Psoas muscle (tissue), 7 donors: ENCODE measurements at regions not wholly inside any gene's neighbourhood (a gene's known extent, or its start where the extent isn't known, plus 50 kb on each side); places are given as distances from the start of the nearest gene placed in this dataset.

ENCODE experiments used
- ATAC-seq, 4 donors: fragments of 200-7000 bp; cut with Tn5 transposase; one replicate each; pipeline ENCODE4 v1.9.1; 2020; ENCODE audit warnings: moderate library complexity in 3 of 4, mild to moderate bottlenecking in 2 of 4
- DNase-seq, 2 donors: peaks; one replicate each; pipeline ENCODE4 v3.0.0-alpha.2; 2020
- H3K27ac ChIP-seq: fragments of 200-600 bp; one replicate; pipeline ENCODE4 v1.8.0; 2022
- H3K27me3 ChIP-seq, 3 donors: fragments of 200-600 bp in 1 of 3; one replicate each; pipeline versions ENCODE4 v1.6.1 to v1.8.0; 2013 to 2022; ENCODE audit warnings: low read length in 2 of 3, mild to moderate bottlenecking in 2 of 3, moderate library complexity in 1 of 3; ENCODE audit not compliant: insufficient read depth in 3 of 3
- H3K36me3 ChIP-seq, 2 donors: fragments of 200-600 bp in 1 of 2; one replicate each; pipeline versions ENCODE4 v1.6.1 to v1.8.0; 2013 to 2022; ENCODE audit warnings: low read depth in 1 of 2, mild to moderate bottlenecking in 1 of 2, moderate library complexity in 1 of 2; ENCODE audit not compliant: insufficient read depth in 1 of 2
- H3K4me1 ChIP-seq: fragments of 200-600 bp; one replicate; pipeline ENCODE4 v1.8.0; 2022
- H3K4me3 ChIP-seq: fragments of 200-600 bp; one replicate; pipeline ENCODE4 v1.8.0; 2022; ENCODE audit warnings: mild to moderate bottlenecking
- H3K9me3 ChIP-seq: fragments of 200-600 bp; one replicate; pipeline ENCODE4 v1.8.0; 2022
- CTCF ChIP-seq: fragments of 200-600 bp; IDR thresholded peaks from one replicate; pipeline ENCODE4 v1.8.0; 2022; ENCODE audit warnings: antibody characterized with exemption
- whole genome bisulfite sequencing, 3 donors: extraction: QIAGEN DNeasy Blood & Tissue Kit; methylation state at CpG; one replicate each; pipeline versions ENCODE4 v1.1.6 to v1.1.7; 2013; 5-methylcytosine and 5-hydroxymethylcytosine counted together
- intact Hi-C, 2 donors: fragments of 100-400 bp; cut with DNase I; formaldehyde crosslinking; loops; one replicate each; pipeline versions ENCODE4 v1.11.0 to v1.14.2; 2022
- donor health status: healthy with polysubstance abuse.
- donor health status: DM: no; HTN: no; CAD: no; lungs with moderate emphysema.
- donor health status: Bipolar disorder and iron deficiency.
- donor health status: healthy.
- donor health status: DM: yes; HTN: yes; CAD: no.
- donor health status: DM: no; HTN: no; CAD: no.
- donor health status: DM: yes; HTN: yes; CAD: no.

DNA sequence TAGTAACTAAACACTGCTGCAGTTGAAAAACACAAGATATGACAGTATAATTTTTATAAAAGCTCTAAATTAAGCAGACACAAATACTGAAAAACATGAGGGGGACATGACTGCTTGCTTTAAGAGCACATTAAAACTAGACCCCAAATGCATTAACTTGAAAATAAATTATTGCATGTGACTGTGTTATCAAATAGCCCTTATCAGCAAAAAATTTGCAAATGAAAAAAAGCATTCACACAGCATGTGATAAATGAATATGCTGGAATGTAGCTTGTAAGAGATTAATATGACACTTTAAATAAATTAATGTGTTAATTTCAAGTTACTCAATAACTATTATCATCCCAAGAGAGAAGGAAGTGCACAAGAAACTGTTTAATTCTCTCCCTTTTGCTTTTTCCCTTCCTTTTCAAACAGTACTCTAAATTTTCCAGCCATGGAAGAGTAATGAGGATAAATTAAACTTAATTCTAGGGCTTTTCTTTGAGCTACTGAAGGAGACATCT is 1422.1 kb upstream of the FLRT2 start:
- Histone ChIP-seq H3K4me3 (no peak overlapping the region), H3K27ac (no peak overlapping the region), H3K27me3 (no peaks in the 10 kb centered on the region), H3K36me3 (no peaks in the 10 kb centered on the region), H3K9me3 (no peaks in the 10 kb centered on the region), H3K4me1 (no peaks in the 10 kb centered on the region)
- no peak for DNase-seq
- no peak for TF ChIP-seq CTCF
- intact Hi-C loops: no loop called here
- no peak for ATAC-seq

DNA sequence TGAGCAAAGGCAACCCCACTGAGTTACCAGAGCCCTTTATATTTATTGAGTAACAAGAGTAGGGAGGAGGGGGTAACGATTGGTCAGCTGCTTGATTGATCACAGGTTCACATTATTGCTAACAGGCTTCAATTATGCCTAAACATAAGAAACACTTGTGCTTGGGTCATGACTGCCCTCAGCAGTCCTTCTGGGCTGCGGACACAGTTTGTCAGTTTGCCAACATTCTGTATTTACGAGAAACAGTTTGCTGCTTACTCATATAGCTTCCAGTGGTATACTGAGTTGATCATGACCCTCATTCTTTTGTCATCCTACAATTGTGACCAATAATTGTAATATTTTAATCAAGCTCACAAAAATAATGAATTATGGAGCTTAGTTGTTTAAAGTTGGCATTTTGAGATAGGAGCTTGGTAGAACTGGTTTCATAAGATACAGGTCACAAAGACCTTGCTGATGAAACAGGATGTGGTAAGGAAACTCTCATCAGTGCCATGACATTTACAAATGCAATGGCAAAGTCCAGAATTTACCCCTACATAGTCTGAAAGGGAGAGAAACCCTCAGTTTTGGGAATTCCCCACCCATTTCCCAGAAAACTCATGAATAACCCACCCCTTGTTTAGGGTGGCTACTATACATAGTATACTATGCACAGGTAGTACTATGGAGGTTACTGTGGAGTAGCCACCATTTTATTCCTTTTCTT is 1421.0 kb upstream of the FLRT2 start:
- Histone ChIP-seq H3K36me3 (no peaks in the 10 kb centered on the region), H3K9me3 (no peaks in the 10 kb centered on the region), H3K27me3 (no peaks in the 10 kb centered on the region), H3K4me1 (no peaks in the 10 kb centered on the region), H3K4me3 (no peak overlapping the region), H3K27ac (no peak overlapping the region)
- no peak for TF ChIP-seq CTCF
- ATAC-seq: no peak
- intact Hi-C loops: no loop called here
- no peak for DNase-seq
- WGBS, 3 donors: 76 to 96% (median 90%) methylated on average over 3 of the region's 3 CpGs

GRCh38 chr14:84112589-84112988 is 1417.4 kb upstream of the FLRT2 start:
- Histone ChIP-seq H3K27me3 (no peaks in the 10 kb centered on the region), H3K36me3 (no peaks in the 10 kb centered on the region), H3K27ac (no peak overlapping the region), H3K9me3 (no peaks in the 10 kb centered on the region), H3K4me1 (no peaks in the 10 kb centered on the region), H3K4me3 (no peak overlapping the region)
- WGBS, 3 donors: 76 to 77% (median 77%) methylated on average over 4 of the region's 4 CpGs
- DNase-seq (no peak), ATAC-seq (no peak)
- intact Hi-C loops: no loop called here
- no peak for TF ChIP-seq CTCF

GRCh38 chr14:84125676-84126075 is 1404.3 kb upstream of the FLRT2 start:
- no peak for DNase-seq
- no peaks in the 10 kb centered on the region for H3K27me3 ChIP-seq
- no peaks in the 10 kb centered on the region for H3K4me1 ChIP-seq
- intact Hi-C loops: no loop called here
- TF ChIP-seq CTCF: no peak
- no peak for ATAC-seq
- H3K27ac ChIP-seq: no peak overlapping the region
- H3K36me3 ChIP-seq: no peaks in the 10 kb centered on the region
- 91 to 94% (median 93%) methylated on average over 4 of the region's 4 CpGs for WGBS, 3 donors
- H3K4me3 ChIP-seq: no peak overlapping the region
- no peaks in the 10 kb centered on the region for H3K9me3 ChIP-seq

GRCh38 chr14:84127495-84127894 is 1402.4 kb upstream of the FLRT2 start:
- Histone ChIP-seq H3K4me3 (no peak overlapping the region), H3K9me3 (no peaks in the 10 kb centered on the region)
- no peak for TF ChIP-seq CTCF

More at GRCh38 chr14:84127495-84127894, 1402.4 kb upstream of the FLRT2 start:
- Histone ChIP-seq H3K36me3 (no peaks in the 10 kb centered on the region), H3K27me3 (no peaks in the 10 kb centered on the region), H3K27ac (no peak overlapping the region), H3K4me1 (no peaks in the 10 kb centered on the region)
- intact Hi-C loops: no loop called here
- DNase-seq (no peak), ATAC-seq (no peak)
- 63 to 77% (median 66%) methylated on average over 3 of the region's 3 CpGs for WGBS, 3 donors
